ENCODE measurements at regions not wholly inside any gene's neighbourhood (a gene's known extent, or its start where the extent isn't known, plus 50 kb on each side); places are given as distances from the start of the nearest gene placed in this dataset.

- DNase-seq, result no peak
Measured at GRCh38 chr7:17699696-17700095, 240.6 kb downstream of the SNX13 start.

- DNase-seq, result no peak
Measured at GRCh38 chr7:17700138-17700537, 240.2 kb downstream of the SNX13 start.

- no peak for DNase-seq
Measured at GRCh38 chr7:17706275-17706674, 234.0 kb downstream of the SNX13 start.

- DNase-seq, result peak; percentile 59
Measured at GRCh38 chr7:17706734-17707133, 233.6 kb downstream of the SNX13 start.

- no peak for DNase-seq
Measured at GRCh38 chr7:17709127-17709526, 231.2 kb downstream of the SNX13 start.

- DNase-seq, result no peak
Measured at GRCh38 chr7:17709599-17709998, 230.7 kb downstream of the SNX13 start.

- DNase-seq, result no peak
Measured at GRCh38 chr7:17710312-17710711, 230.0 kb downstream of the SNX13 start.

GRCh38 chr7:17713584-17713983 lies 226.7 kb downstream of the SNX13 start:
- DNase-seq, result no peak

- DNase-seq, result no peak
Measured at GRCh38 chr7:17716816-17717215, 223.5 kb downstream of the SNX13 start.

- DNase-seq, result no peak
Measured at GRCh38 chr7:17719998-17720397, 220.3 kb downstream of the SNX13 start.

- no peak for DNase-seq
Measured at GRCh38 chr7:17721736-17722285, 218.5 kb downstream of the SNX13 start.

GRCh38 chr7:17722798-17723197 lies 217.5 kb downstream of the SNX13 start:
- no peak for DNase-seq

- no peak for DNase-seq
Measured at GRCh38 chr7:17725821-17726220, 214.5 kb downstream of the SNX13 start.

- DNase-seq, result no peak
Measured at GRCh38 chr7:17732083-17732482, 208.2 kb downstream of the SNX13 start.
